ENCODE measurements at regions not wholly inside any gene's neighbourhood (a gene's known extent, or its start where the extent isn't known, plus 50 kb on each side); places are given as distances from the start of the nearest gene placed in this dataset.

GRCh38 chr10:21076381-21076780, 179.3 kb upstream of the NEBL start:
- Histone ChIP-seq H2AK5ac (ENCODE audit: low read depth, low read length) (no peak overlapping the region), H3K9ac (ENCODE audit: low read depth, low read length, poor library complexity) (no peak overlapping the region), H3K4me2 (ENCODE audit: insufficient read depth, low read length, poor library complexity, severe bottlenecking) (no peak overlapping the region), H4K8ac (ENCODE audit: low read depth, low read length) (no peak overlapping the region), H3K18ac (ENCODE audit: low read length) (no peak overlapping the region), H3K23ac (ENCODE audit: low read depth, low read length, poor library complexity) (no peak overlapping the region), H3K27ac (replicated peaks; ENCODE audit: low read length) (no peak overlapping the region), H2AFZ (ENCODE audit: low read length) (no peak overlapping the region), H3K14ac (ENCODE audit: low read length) (no peak overlapping the region), H3K79me1 (ENCODE audit: low read depth, low read length) (no peaks in the 10 kb centered on the region), H2BK120ac (ENCODE audit: low read depth, low read length) (no peak overlapping the region), H4K91ac (ENCODE audit: low read depth, low read length, poor library complexity) (no peak overlapping the region), H3K36me3 (replicated peaks in 1 of 2; ENCODE audit: control insufficient read depth in 2 of 2, insufficient read depth in 2 of 2, low read length in 2 of 2) (no peaks in the 10 kb centered on the region), H3K4ac (ENCODE audit: low read length) (no peak overlapping the region), H3K4me3 (ENCODE audit: low read length in 2 of 2) (no peak overlapping the region), H3K27me3 (ENCODE audit: control insufficient read depth in 3 of 3, insufficient read depth in 3 of 3, low read depth in 1 of 3, low read length in 3 of 3) (no peaks in the 10 kb centered on the region), H2BK15ac (ENCODE audit: low read length) (no peak overlapping the region), H3K9me3 (replicated peaks in 1 of 2; ENCODE audit: control insufficient read depth in 2 of 2, insufficient read depth in 1 of 2, low read depth in 1 of 2, low read length in 2 of 2) (no peaks in the 10 kb centered on the region), H2BK12ac (ENCODE audit: low read length) (no peak overlapping the region), H3K4me1 (ENCODE audit: control insufficient read depth in 2 of 2, insufficient read depth in 1 of 2, low read depth in 1 of 2, low read length in 2 of 2) (no peaks in the 10 kb centered on the region), H2BK5ac (ENCODE audit: low read length) (no peak overlapping the region)
- no CpG with 5 or more reads among the region's 4 CpGs for WGBS, 2 donors (ENCODE audit: extremely low coverage in 2 of 2, insufficient read length in 2 of 2, insufficient replicate concordance in 1 of 2)
- DNase-seq (ENCODE audit: low spot score): no peak

GRCh38 chr10:21075880-21076279, 178.8 kb upstream of the NEBL start:
- Histone ChIP-seq H3K14ac (ENCODE audit: low read length) (no peak overlapping the region), H3K4me3 (ENCODE audit: low read length in 2 of 2) (no peak overlapping the region), H3K9me3 (replicated peaks in 1 of 2; ENCODE audit: control insufficient read depth in 2 of 2, insufficient read depth in 1 of 2, low read depth in 1 of 2, low read length in 2 of 2) (no peaks in the 10 kb centered on the region), H2AK5ac (ENCODE audit: low read depth, low read length) (no peak overlapping the region), H3K18ac (ENCODE audit: low read length) (no peak overlapping the region), H4K8ac (ENCODE audit: low read depth, low read length) (no peak overlapping the region), H3K36me3 (replicated peaks in 1 of 2; ENCODE audit: control insufficient read depth in 2 of 2, insufficient read depth in 2 of 2, low read length in 2 of 2) (no peaks in the 10 kb centered on the region), H3K4me2 (ENCODE audit: insufficient read depth, low read length, poor library complexity, severe bottlenecking) (no peak overlapping the region), H3K27me3 (ENCODE audit: control insufficient read depth in 3 of 3, insufficient read depth in 3 of 3, low read depth in 1 of 3, low read length in 3 of 3) (no peaks in the 10 kb centered on the region), H3K4ac (ENCODE audit: low read length) (no peak overlapping the region), H2BK15ac (ENCODE audit: low read length) (no peak overlapping the region), H4K91ac (ENCODE audit: low read depth, low read length, poor library complexity) (no peak overlapping the region), H2BK12ac (ENCODE audit: low read length) (no peak overlapping the region), H2AFZ (ENCODE audit: low read length) (no peak overlapping the region), H3K23ac (ENCODE audit: low read depth, low read length, poor library complexity) (no peak overlapping the region), H3K27ac (replicated peaks; ENCODE audit: low read length) (no peak overlapping the region), H2BK120ac (ENCODE audit: low read depth, low read length) (no peak overlapping the region), H2BK5ac (ENCODE audit: low read length) (no peak overlapping the region), H3K4me1 (ENCODE audit: control insufficient read depth in 2 of 2, insufficient read depth in 1 of 2, low read depth in 1 of 2, low read length in 2 of 2) (no peaks in the 10 kb centered on the region), H3K9ac (ENCODE audit: low read depth, low read length, poor library complexity) (no peak overlapping the region), H3K79me1 (ENCODE audit: low read depth, low read length) (no peaks in the 10 kb centered on the region)
- no peak for DNase-seq (ENCODE audit: low spot score)
- WGBS, 2 donors (ENCODE audit: extremely low coverage in 2 of 2, insufficient read length in 2 of 2, insufficient replicate concordance in 1 of 2): no CpG with 5 or more reads among the region's 6 CpGs

GRCh38 chr10:21071001-21071673, 174.0 kb upstream of the NEBL start:
- H2BK12ac ChIP-seq (ENCODE audit: low read length): no peak overlapping the region
- H3K4ac ChIP-seq (ENCODE audit: low read length): no peak overlapping the region
- H4K91ac ChIP-seq (ENCODE audit: low read depth, low read length, poor library complexity): no peak overlapping the region
- no CpG with 5 or more reads among the region's 3 CpGs for WGBS, 2 donors (ENCODE audit: extremely low coverage in 2 of 2, insufficient read length in 2 of 2, insufficient replicate concordance in 1 of 2)
- H3K4me1 ChIP-seq (ENCODE audit: control insufficient read depth in 2 of 2, insufficient read depth in 1 of 2, low read depth in 1 of 2, low read length in 2 of 2): peaks cover 5 to 6% of the 10 kb centered on the region in 2 donors
- H4K8ac ChIP-seq (ENCODE audit: low read depth, low read length): no peak overlapping the region
- H3K27me3 ChIP-seq (ENCODE audit: control insufficient read depth in 3 of 3, insufficient read depth in 3 of 3, low read depth in 1 of 3, low read length in 3 of 3): no peaks in the 10 kb centered on the region
- no peak overlapping the region for H3K4me3 ChIP-seq (ENCODE audit: low read length in 2 of 2)
- H2AK5ac ChIP-seq (ENCODE audit: low read depth, low read length): no peak overlapping the region
- no peak overlapping the region for H2BK120ac ChIP-seq (ENCODE audit: low read depth, low read length)
- H3K79me1 ChIP-seq (ENCODE audit: low read depth, low read length): no peaks in the 10 kb centered on the region
- no peak overlapping the region for H2BK5ac ChIP-seq (ENCODE audit: low read length)
- no peak overlapping the region for H3K4me2 ChIP-seq (ENCODE audit: insufficient read depth, low read length, poor library complexity, severe bottlenecking)
- no peak overlapping the region for H2AFZ ChIP-seq (ENCODE audit: low read length)
- no peak overlapping the region for H3K14ac ChIP-seq (ENCODE audit: low read length)
- H3K23ac ChIP-seq (ENCODE audit: low read depth, low read length, poor library complexity): no peak overlapping the region
- no peak for DNase-seq (ENCODE audit: low spot score)
- no peak overlapping the region for H2BK15ac ChIP-seq (ENCODE audit: low read length)
- no peak overlapping the region for H3K18ac ChIP-seq (ENCODE audit: low read length)
- no peak overlapping the region for H3K27ac ChIP-seq (replicated peaks; ENCODE audit: low read length)
- H3K36me3 ChIP-seq (replicated peaks in 1 of 2; ENCODE audit: control insufficient read depth in 2 of 2, insufficient read depth in 2 of 2, low read length in 2 of 2): no peaks in the 10 kb centered on the region
- H3K9ac ChIP-seq (ENCODE audit: low read depth, low read length, poor library complexity): no peak overlapping the region
- no peaks in the 10 kb centered on the region for H3K9me3 ChIP-seq (replicated peaks in 1 of 2; ENCODE audit: control insufficient read depth in 2 of 2, insufficient read depth in 1 of 2, low read depth in 1 of 2, low read length in 2 of 2)

- H3K4me1 ChIP-seq (ENCODE audit: control insufficient read depth in 2 of 2, insufficient read depth in 1 of 2, low read depth in 1 of 2, low read length in 2 of 2): peaks cover 5 to 6% of the 10 kb centered on the region in 2 donors
- WGBS, 2 donors (ENCODE audit: extremely low coverage in 2 of 2, insufficient read length in 2 of 2, insufficient replicate concordance in 1 of 2): no CpG with 5 or more reads among the region's 10 CpGs
- H3K4me3 ChIP-seq (ENCODE audit: low read length in 2 of 2): no peak overlapping the region
These were observed 173.0 kb upstream of the NEBL start for GRCh38 chr10:21069929-21070700.

More at GRCh38 chr10:21069929-21070700, 173.0 kb upstream of the NEBL start:
- Histone ChIP-seq H3K4ac (ENCODE audit: low read length) (no peak overlapping the region), H2BK15ac (ENCODE audit: low read length) (no peak overlapping the region), H3K23ac (ENCODE audit: low read depth, low read length, poor library complexity) (no peak overlapping the region), H2BK5ac (ENCODE audit: low read length) (no peak overlapping the region), H3K14ac (ENCODE audit: low read length) (no peak overlapping the region), H4K91ac (ENCODE audit: low read depth, low read length, poor library complexity) (no peak overlapping the region), H3K18ac (ENCODE audit: low read length) (no peak overlapping the region), H3K9me3 (replicated peaks in 1 of 2; ENCODE audit: control insufficient read depth in 2 of 2, insufficient read depth in 1 of 2, low read depth in 1 of 2, low read length in 2 of 2) (no peaks in the 10 kb centered on the region), H2BK12ac (ENCODE audit: low read length) (no peak overlapping the region), H2BK120ac (ENCODE audit: low read depth, low read length) (no peak overlapping the region), H3K4me2 (ENCODE audit: insufficient read depth, low read length, poor library complexity, severe bottlenecking) (no peak overlapping the region), H3K27me3 (ENCODE audit: control insufficient read depth in 3 of 3, insufficient read depth in 3 of 3, low read depth in 1 of 3, low read length in 3 of 3) (no peaks in the 10 kb centered on the region), H3K9ac (ENCODE audit: low read depth, low read length, poor library complexity) (no peak overlapping the region), H2AFZ (ENCODE audit: low read length) (peak overlapping the region; percentile 67), H3K79me1 (ENCODE audit: low read depth, low read length) (no peaks in the 10 kb centered on the region), H3K36me3 (replicated peaks in 1 of 2; ENCODE audit: control insufficient read depth in 2 of 2, insufficient read depth in 2 of 2, low read length in 2 of 2) (no peaks in the 10 kb centered on the region), H2AK5ac (ENCODE audit: low read depth, low read length) (no peak overlapping the region), H4K8ac (ENCODE audit: low read depth, low read length) (no peak overlapping the region), H3K27ac (replicated peaks; ENCODE audit: low read length) (no peak overlapping the region)
- no peak for DNase-seq (ENCODE audit: low spot score)

All from neuronal stem cell (in vitro differentiated cells).